ENCODE measurements at regions not wholly inside any gene's neighbourhood (a gene's known extent, or its start where the extent isn't known, plus 50 kb on each side); places are given as distances from the start of the nearest gene placed in this dataset.

- Histone ChIP-seq H3K4me1 (ENCODE audit: insufficient read depth) (no peaks in the 10 kb centered on the region), H3K9me3 (ENCODE audit: low read depth) (no peaks in the 10 kb centered on the region), H4K20me1 (ENCODE audit: insufficient read depth) (no peaks in the 10 kb centered on the region), H2AFZ (no peak overlapping the region), H3K36me3 (ENCODE audit: low read depth) (no peaks in the 10 kb centered on the region), H3K4me3 (no peak overlapping the region), H3F3A (ENCODE audit: insufficient read depth) (no peaks in the 10 kb centered on the region), H3K4me2 (ENCODE audit: unreplicated experiment) (no peak overlapping the region), H3K27me3 (replicated peaks; ENCODE audit: insufficient read depth) (no peaks in the 10 kb centered on the region), H3K27ac (no peak overlapping the region), H3K79me2 (ENCODE audit: insufficient read depth) (no peaks in the 10 kb centered on the region), H3K9ac (no peak overlapping the region), H3K9me2 (ENCODE audit: insufficient read depth) (no peaks in the 10 kb centered on the region)
- DNase-seq: no peak
- in situ Hi-C loops (cut with MboI): no loop called here
- TF ChIP-seq EZH2 (IDR thresholded peaks at IDR 0.05; ENCODE audit: insufficient read depth, poor library complexity, severe bottlenecking): no peak
- TF ChIP-seq EZH2phosphoT487 (IDR thresholded peaks at IDR 0.05; ENCODE audit: insufficient read depth, low read depth): no peak
- 35 to 43% methylated on average over 3 of the region's 3 CpGs for WGBS, 2 experiments (ENCODE audit: low coverage in 1 of 2, low lambda C conversion rate in 2 of 2, missing lambda C conversion rate in 2 of 2)
Measured at GRCh38 chr7:89474456-89474855, 678.9 kb upstream of the TEX47 start.

- Histone ChIP-seq H3K9ac (no peak overlapping the region), H3K79me2 (ENCODE audit: insufficient read depth) (no peaks in the 10 kb centered on the region), H3K4me1 (ENCODE audit: insufficient read depth) (no peaks in the 10 kb centered on the region), H4K20me1 (ENCODE audit: insufficient read depth) (no peaks in the 10 kb centered on the region), H3K4me3 (no peak overlapping the region), H3F3A (ENCODE audit: insufficient read depth) (no peaks in the 10 kb centered on the region), H3K4me2 (ENCODE audit: unreplicated experiment) (no peak overlapping the region), H2AFZ (no peak overlapping the region), H3K27me3 (replicated peaks; ENCODE audit: insufficient read depth) (no peaks in the 10 kb centered on the region), H3K9me3 (ENCODE audit: low read depth) (no peaks in the 10 kb centered on the region), H3K9me2 (ENCODE audit: insufficient read depth) (no peaks in the 10 kb centered on the region), H3K27ac (no peak overlapping the region), H3K36me3 (ENCODE audit: low read depth) (no peaks in the 10 kb centered on the region)
- in situ Hi-C loops (cut with MboI): no loop called here
- TF ChIP-seq EZH2 (IDR thresholded peaks at IDR 0.05; ENCODE audit: insufficient read depth, poor library complexity, severe bottlenecking) (no peak), EZH2phosphoT487 (IDR thresholded peaks at IDR 0.05; ENCODE audit: insufficient read depth, low read depth) (no peak)
- DNase-seq: no peak
- WGBS, 2 experiments (ENCODE audit: low coverage in 1 of 2, low lambda C conversion rate in 2 of 2, missing lambda C conversion rate in 2 of 2): 24 to 26% methylated on average over 3 of the region's 3 CpGs
Measured at GRCh38 chr7:89477991-89478390, 676.3 kb upstream of the STEAP1 start.

GRCh38 chr7:89495704-89496103 lies 658.6 kb upstream of the STEAP1 start:
- Histone ChIP-seq H3K36me3 (ENCODE audit: low read depth) (no peaks in the 10 kb centered on the region), H3K27me3 (replicated peaks; ENCODE audit: insufficient read depth) (no peaks in the 10 kb centered on the region), H3K27ac (no peak overlapping the region), H3K4me3 (no peak overlapping the region), H2AFZ (no peak overlapping the region), H3K9me3 (ENCODE audit: low read depth) (no peaks in the 10 kb centered on the region), H3K9me2 (ENCODE audit: insufficient read depth) (no peaks in the 10 kb centered on the region), H3K4me2 (ENCODE audit: unreplicated experiment) (no peak overlapping the region), H4K20me1 (ENCODE audit: insufficient read depth) (no peaks in the 10 kb centered on the region), H3K79me2 (ENCODE audit: insufficient read depth) (no peaks in the 10 kb centered on the region), H3F3A (ENCODE audit: insufficient read depth) (no peaks in the 10 kb centered on the region), H3K9ac (no peak overlapping the region), H3K4me1 (ENCODE audit: insufficient read depth) (no peaks in the 10 kb centered on the region)
- no peak for DNase-seq
- WGBS, 2 experiments (ENCODE audit: low coverage in 1 of 2, low lambda C conversion rate in 2 of 2, missing lambda C conversion rate in 2 of 2): 27 to 37% methylated on average over 3 of the region's 3 CpGs
- in situ Hi-C loops (cut with MboI): no loop called here
- TF ChIP-seq EZH2 (IDR thresholded peaks at IDR 0.05; ENCODE audit: insufficient read depth, poor library complexity, severe bottlenecking): no peak
- TF ChIP-seq EZH2phosphoT487 (IDR thresholded peaks at IDR 0.05; ENCODE audit: insufficient read depth, low read depth): no peak

- H3K36me3 ChIP-seq (ENCODE audit: low read depth): no peaks in the 10 kb centered on the region
- H3K4me1 ChIP-seq (ENCODE audit: insufficient read depth): no peaks in the 10 kb centered on the region
- no peaks in the 10 kb centered on the region for H4K20me1 ChIP-seq (ENCODE audit: insufficient read depth)
- DNase-seq: no peak
- no peaks in the 10 kb centered on the region for H3K79me2 ChIP-seq (ENCODE audit: insufficient read depth)
- H3K9me2 ChIP-seq (ENCODE audit: insufficient read depth): no peaks in the 10 kb centered on the region
- H3K27me3 ChIP-seq (replicated peaks; ENCODE audit: insufficient read depth): no peaks in the 10 kb centered on the region
- H3K27ac ChIP-seq: no peak overlapping the region
- H3K9ac ChIP-seq: no peak overlapping the region
- WGBS, 2 experiments (ENCODE audit: low coverage in 1 of 2, low lambda C conversion rate in 2 of 2, missing lambda C conversion rate in 2 of 2): 37 to 39% methylated on average over 2 of the region's 2 CpGs
- H2AFZ ChIP-seq: no peak overlapping the region
- no peaks in the 10 kb centered on the region for H3K9me3 ChIP-seq (ENCODE audit: low read depth)
- H3K4me3 ChIP-seq: no peak overlapping the region
- TF ChIP-seq EZH2phosphoT487 (IDR thresholded peaks at IDR 0.05; ENCODE audit: insufficient read depth, low read depth): no peak
- TF ChIP-seq EZH2 (IDR thresholded peaks at IDR 0.05; ENCODE audit: insufficient read depth, poor library complexity, severe bottlenecking): no peak
- in situ Hi-C loops (cut with MboI): no loop called here
- no peak overlapping the region for H3K4me2 ChIP-seq (ENCODE audit: unreplicated experiment)
- H3F3A ChIP-seq (ENCODE audit: insufficient read depth): no peaks in the 10 kb centered on the region
Measured at GRCh38 chr7:89500084-89500483, 654.2 kb upstream of the STEAP1 start.

- H3F3A ChIP-seq (ENCODE audit: insufficient read depth): no peaks in the 10 kb centered on the region
- H3K9ac ChIP-seq: no peak overlapping the region
- no peaks in the 10 kb centered on the region for H3K4me1 ChIP-seq (ENCODE audit: insufficient read depth)
- H3K27me3 ChIP-seq (replicated peaks; ENCODE audit: insufficient read depth): no peaks in the 10 kb centered on the region
- no peak for TF ChIP-seq EZH2phosphoT487 (IDR thresholded peaks at IDR 0.05; ENCODE audit: insufficient read depth, low read depth)
- TF ChIP-seq EZH2 (IDR thresholded peaks at IDR 0.05; ENCODE audit: insufficient read depth, poor library complexity, severe bottlenecking): no peak
- DNase-seq: no peak
- H3K9me2 ChIP-seq (ENCODE audit: insufficient read depth): no peaks in the 10 kb centered on the region
- no peak overlapping the region for H2AFZ ChIP-seq
- in situ Hi-C loops (cut with MboI): no loop called here
- no peaks in the 10 kb centered on the region for H4K20me1 ChIP-seq (ENCODE audit: insufficient read depth)
- no peaks in the 10 kb centered on the region for H3K9me3 ChIP-seq (ENCODE audit: low read depth)
- H3K79me2 ChIP-seq (ENCODE audit: insufficient read depth): no peaks in the 10 kb centered on the region
- H3K4me3 ChIP-seq: no peak overlapping the region
- H3K4me2 ChIP-seq (ENCODE audit: unreplicated experiment): no peak overlapping the region
- H3K36me3 ChIP-seq (ENCODE audit: low read depth): no peaks in the 10 kb centered on the region
- no peak overlapping the region for H3K27ac ChIP-seq
Measured at GRCh38 chr7:89503281-89503680, 651.0 kb upstream of the STEAP1 start.

All from GM23248 (cell line).